ENCODE measurements at regions not wholly inside any gene's neighbourhood (a gene's known extent, or its start where the extent isn't known, plus 50 kb on each side); places are given as distances from the start of the nearest gene placed in this dataset.

GRCh38 chr4:138945401-138945800 is 70.2 kb upstream of the NOCT start:
- Histone ChIP-seq H3K4me1 (no peaks in the 10 kb centered on the region), H3K36me3 (no peaks in the 10 kb centered on the region), H3K27ac (no peak overlapping the region), H3K4me3 (no peak overlapping the region), H3K9me3 (no peaks in the 10 kb centered on the region), H3K27me3 (ENCODE audit: low read depth) (no peaks in the 10 kb centered on the region)
- ATAC-seq (no peak), DNase-seq (no peak)
- intact Hi-C loops (cut with DNase I) = no loop called here
- TF ChIP-seq CTCF (IDR thresholded peaks at IDR 0.05) = no peak

- ATAC-seq (no peak), DNase-seq (no peak)
- TF ChIP-seq CTCF (IDR thresholded peaks at IDR 0.05) = no peak
- Histone ChIP-seq H3K4me1 (no peaks in the 10 kb centered on the region), H3K27ac (no peak overlapping the region), H3K9me3 (no peaks in the 10 kb centered on the region), H3K27me3 (ENCODE audit: low read depth) (no peaks in the 10 kb centered on the region), H3K36me3 (no peaks in the 10 kb centered on the region), H3K4me3 (no peak overlapping the region)
- intact Hi-C loops (cut with DNase I) = no loop called here
These were observed 71.7 kb upstream of the NOCT start for GRCh38 chr4:138943893-138944292.

- intact Hi-C loops (cut with DNase I) = no loop called here
- ATAC-seq (no peak), DNase-seq (no peak)
- H3K4me3 ChIP-seq = no peak overlapping the region
- H3K9me3 ChIP-seq = no peaks in the 10 kb centered on the region
- no peaks in the 10 kb centered on the region for H3K4me1 ChIP-seq
- H3K36me3 ChIP-seq = no peaks in the 10 kb centered on the region
- H3K27me3 ChIP-seq (ENCODE audit: low read depth) = no peaks in the 10 kb centered on the region
- H3K27ac ChIP-seq = no peak overlapping the region
- TF ChIP-seq CTCF (IDR thresholded peaks at IDR 0.05) = no peak
These were observed 74.5 kb upstream of the NOCT start for GRCh38 chr4:138941037-138941436.

- no peak for DNase-seq
- no peak overlapping the region for H3K4me3 ChIP-seq
- no peaks in the 10 kb centered on the region for H3K4me1 ChIP-seq
- H3K36me3 ChIP-seq = no peaks in the 10 kb centered on the region
- ATAC-seq = no peak
- intact Hi-C loops (cut with DNase I) = no loop called here
- TF ChIP-seq CTCF (IDR thresholded peaks at IDR 0.05) = no peak
- H3K9me3 ChIP-seq = no peaks in the 10 kb centered on the region
- no peaks in the 10 kb centered on the region for H3K27me3 ChIP-seq (ENCODE audit: low read depth)
- no peak overlapping the region for H3K27ac ChIP-seq
These were observed 75.6 kb upstream of the NOCT start for GRCh38 chr4:138939960-138940359.

GRCh38 chr4:138938366-138938690 is 77.3 kb upstream of the NOCT start:
- no peaks in the 10 kb centered on the region for H3K27me3 ChIP-seq (ENCODE audit: low read depth)
- H3K4me3 ChIP-seq = no peak overlapping the region
- no peaks in the 10 kb centered on the region for H3K36me3 ChIP-seq
- ATAC-seq (peak; percentile 78 to 93), DNase-seq (no peak)
- no peaks in the 10 kb centered on the region for H3K9me3 ChIP-seq
- peak; percentile 49 for TF ChIP-seq CTCF (IDR thresholded peaks at IDR 0.05)
- H3K27ac ChIP-seq = no peak overlapping the region
- H3K4me1 ChIP-seq = no peaks in the 10 kb centered on the region
- intact Hi-C loops (cut with DNase I) = no loop called here

- Histone ChIP-seq H3K27ac (no peak overlapping the region), H3K36me3 (no peaks in the 10 kb centered on the region), H3K9me3 (no peaks in the 10 kb centered on the region), H3K4me3 (no peak overlapping the region), H3K27me3 (ENCODE audit: low read depth) (no peaks in the 10 kb centered on the region), H3K4me1 (no peaks in the 10 kb centered on the region)
- intact Hi-C loops (cut with DNase I) = no loop called here
- DNase-seq = no peak
- no peak for ATAC-seq
- no peak for TF ChIP-seq CTCF (IDR thresholded peaks at IDR 0.05)
These were observed 80.3 kb upstream of the NOCT start for GRCh38 chr4:138935135-138935807.

Data from lower lobe of right lung (tissue), 2 donors.